ENCODE measurements at regions not wholly inside any gene's neighbourhood (a gene's known extent, or its start where the extent isn't known, plus 50 kb on each side); places are given as distances from the start of the nearest gene placed in this dataset.

DNA sequence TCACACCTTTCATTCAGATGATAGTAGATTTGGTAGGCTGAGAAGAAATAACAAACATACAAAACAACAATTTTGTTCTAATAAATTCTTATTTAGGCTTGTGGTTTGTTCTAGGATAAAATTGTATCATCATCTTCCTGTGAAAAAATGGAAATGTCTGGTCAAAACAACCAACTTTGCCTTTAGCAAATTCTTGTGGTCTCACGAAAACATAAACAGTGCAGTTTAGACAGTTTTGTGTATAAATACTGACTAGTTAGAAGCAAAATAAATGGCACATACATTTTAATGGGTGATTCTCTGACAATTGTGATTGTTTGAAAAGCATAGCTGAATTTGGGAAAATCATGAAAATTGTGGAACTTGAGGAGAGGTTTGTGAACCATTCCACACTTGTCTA, 180.1 kb downstream of the TDRD15 start:
- no peak for TF ChIP-seq SIN3A (IDR thresholded peaks at IDR 0.05; ENCODE audit: borderline replicate concordance, insufficient read depth, low read length)
- TF ChIP-seq, protein P1, sequence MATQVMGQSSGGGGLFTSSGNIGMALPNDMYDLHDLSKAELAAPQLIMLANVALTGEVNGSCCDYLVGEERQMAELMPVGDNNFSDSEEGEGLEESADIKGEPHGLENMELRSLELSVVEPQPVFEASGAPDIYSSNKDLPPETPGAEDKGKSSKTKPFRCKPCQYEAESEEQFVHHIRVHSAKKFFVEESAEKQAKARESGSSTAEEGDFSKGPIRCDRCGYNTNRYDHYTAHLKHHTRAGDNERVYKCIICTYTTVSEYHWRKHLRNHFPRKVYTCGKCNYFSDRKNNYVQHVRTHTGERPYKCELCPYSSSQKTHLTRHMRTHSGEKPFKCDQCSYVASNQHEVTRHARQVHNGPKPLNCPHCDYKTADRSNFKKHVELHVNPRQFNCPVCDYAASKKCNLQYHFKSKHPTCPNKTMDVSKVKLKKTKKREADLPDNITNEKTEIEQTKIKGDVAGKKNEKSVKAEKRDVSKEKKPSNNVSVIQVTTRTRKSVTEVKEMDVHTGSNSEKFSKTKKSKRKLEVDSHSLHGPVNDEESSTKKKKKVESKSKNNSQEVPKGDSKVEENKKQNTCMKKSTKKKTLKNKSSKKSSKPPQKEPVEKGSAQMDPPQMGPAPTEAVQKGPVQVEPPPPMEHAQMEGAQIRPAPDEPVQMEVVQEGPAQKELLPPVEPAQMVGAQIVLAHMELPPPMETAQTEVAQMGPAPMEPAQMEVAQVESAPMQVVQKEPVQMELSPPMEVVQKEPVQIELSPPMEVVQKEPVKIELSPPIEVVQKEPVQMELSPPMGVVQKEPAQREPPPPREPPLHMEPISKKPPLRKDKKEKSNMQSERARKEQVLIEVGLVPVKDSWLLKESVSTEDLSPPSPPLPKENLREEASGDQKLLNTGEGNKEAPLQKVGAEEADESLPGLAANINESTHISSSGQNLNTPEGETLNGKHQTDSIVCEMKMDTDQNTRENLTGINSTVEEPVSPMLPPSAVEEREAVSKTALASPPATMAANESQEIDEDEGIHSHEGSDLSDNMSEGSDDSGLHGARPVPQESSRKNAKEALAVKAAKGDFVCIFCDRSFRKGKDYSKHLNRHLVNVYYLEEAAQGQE (IDR thresholded peaks at IDR 0.05; ENCODE audit: insufficient read depth in 1 of 2, low read depth in 2 of 2, low read length in 2 of 2), result no peak
- TF ChIP-seq POLR2AphosphoS5 (IDR thresholded peaks at IDR 0.05; ENCODE audit: low read depth, low read length), result no peak
- TF ChIP-seq TAF1 (IDR thresholded peaks at IDR 0.05; ENCODE audit: borderline replicate concordance, insufficient read depth, low read length), result no peak
- no peak for TF ChIP-seq FOXP2 (optimal IDR thresholded peaks at IDR 0.05; ENCODE audit: borderline replicate concordance, extremely low read depth, extremely low read length, insufficient read depth)

GRCh38 chr2:21305581-21305980, 181.8 kb downstream of the TDRD15 start:
- TF ChIP-seq, protein P1 (IDR thresholded peaks at IDR 0.05; ENCODE audit: insufficient read depth in 1 of 2, low read depth in 2 of 2, low read length in 2 of 2), result no peak
- no peak for TF ChIP-seq POLR2AphosphoS5 (IDR thresholded peaks at IDR 0.05; ENCODE audit: low read depth, low read length)
- TF ChIP-seq TAF1 (IDR thresholded peaks at IDR 0.05; ENCODE audit: borderline replicate concordance, insufficient read depth, low read length), result no peak
- no peak for TF ChIP-seq FOXP2 (optimal IDR thresholded peaks at IDR 0.05; ENCODE audit: borderline replicate concordance, extremely low read depth, extremely low read length, insufficient read depth)
- TF ChIP-seq SIN3A (IDR thresholded peaks at IDR 0.05; ENCODE audit: borderline replicate concordance, insufficient read depth, low read length), result no peak

DNA sequence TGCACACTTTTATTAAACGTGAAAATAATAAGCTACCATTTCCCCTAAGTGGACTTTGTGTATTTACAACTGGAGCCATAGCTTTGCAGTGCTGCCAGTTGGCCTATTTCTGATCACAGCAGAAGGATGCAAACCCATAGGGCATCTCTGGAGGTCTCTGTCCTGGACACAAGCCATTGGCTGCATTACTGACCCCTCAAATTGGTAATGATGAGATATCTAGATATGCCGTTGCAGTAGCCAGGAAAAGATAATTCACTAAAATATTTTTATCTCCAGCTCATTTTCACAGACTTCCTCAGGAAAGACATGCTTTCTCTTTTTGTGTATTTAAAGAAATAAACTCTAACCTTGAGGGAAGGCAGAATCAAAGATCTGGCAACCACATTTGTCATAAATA, 182.5 kb downstream of the TDRD15 start:
- no peak for TF ChIP-seq TAF1 (IDR thresholded peaks at IDR 0.05; ENCODE audit: borderline replicate concordance, insufficient read depth, low read length)
- TF ChIP-seq SIN3A (IDR thresholded peaks at IDR 0.05; ENCODE audit: borderline replicate concordance, insufficient read depth, low read length), result no peak
- TF ChIP-seq, protein P1 (IDR thresholded peaks at IDR 0.05; ENCODE audit: insufficient read depth in 1 of 2, low read depth in 2 of 2, low read length in 2 of 2), result no peak
- TF ChIP-seq POLR2AphosphoS5 (IDR thresholded peaks at IDR 0.05; ENCODE audit: low read depth, low read length), result no peak
- no peak for TF ChIP-seq FOXP2 (optimal IDR thresholded peaks at IDR 0.05; ENCODE audit: borderline replicate concordance, extremely low read depth, extremely low read length, insufficient read depth)

- TF ChIP-seq TAF1 (IDR thresholded peaks at IDR 0.05; ENCODE audit: borderline replicate concordance, insufficient read depth, low read length) (no peak), SIN3A (IDR thresholded peaks at IDR 0.05; ENCODE audit: borderline replicate concordance, insufficient read depth, low read length) (no peak), POLR2AphosphoS5 (IDR thresholded peaks at IDR 0.05; ENCODE audit: low read depth, low read length) (no peak)
Observed at GRCh38 chr2:21307037-21307436, 183.3 kb downstream of the TDRD15 start.

DNA sequence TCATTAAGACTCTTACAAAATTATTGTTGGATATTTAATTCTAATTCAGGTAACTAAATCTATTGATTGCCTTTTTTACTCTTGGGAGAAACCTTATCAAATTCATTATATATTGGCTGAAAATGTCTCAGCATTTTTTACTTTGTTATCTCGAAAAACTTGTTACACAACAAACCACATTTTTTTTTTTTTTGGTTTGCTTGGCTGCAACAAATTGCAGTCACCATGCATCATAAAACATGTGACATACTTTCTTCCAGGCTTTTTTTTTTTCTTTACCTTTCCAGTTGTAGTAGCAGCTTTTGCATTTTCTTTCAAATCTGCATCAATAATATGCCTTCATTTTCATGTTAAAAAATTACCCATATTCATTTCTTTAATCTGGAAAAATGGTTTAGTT, 186.7 kb downstream of the TDRD15 start:
- no peak for TF ChIP-seq TAF1 (IDR thresholded peaks at IDR 0.05; ENCODE audit: borderline replicate concordance, insufficient read depth, low read length)
- TF ChIP-seq FOXP2 (optimal IDR thresholded peaks at IDR 0.05; ENCODE audit: borderline replicate concordance, extremely low read depth, extremely low read length, insufficient read depth), result no peak
- no peak for TF ChIP-seq POLR2AphosphoS5 (IDR thresholded peaks at IDR 0.05; ENCODE audit: low read depth, low read length)
- no peak for TF ChIP-seq SIN3A (IDR thresholded peaks at IDR 0.05; ENCODE audit: borderline replicate concordance, insufficient read depth, low read length)
- TF ChIP-seq, protein P1 (IDR thresholded peaks at IDR 0.05; ENCODE audit: insufficient read depth in 1 of 2, low read depth in 2 of 2, low read length in 2 of 2), result no peak

All from PFSK-1 (cell line).